NCI-H1436 (cell line): ENCODE measurements at regions not wholly inside any gene's neighbourhood (a gene's known extent, or its start where the extent isn't known, plus 50 kb on each side); places are given as distances from the start of the nearest gene placed in this dataset.
"Not testable (repeated sequence)": the region's sequence is repeated elsewhere in the genome, so short reads cannot be mapped to it uniquely, and the experiment has no call there.

ENCODE experiments used
- DNase-seq: peaks from one replicate; lab custom pipeline; 2025; lab: John Stamatoyannopoulos, UW

DNA sequence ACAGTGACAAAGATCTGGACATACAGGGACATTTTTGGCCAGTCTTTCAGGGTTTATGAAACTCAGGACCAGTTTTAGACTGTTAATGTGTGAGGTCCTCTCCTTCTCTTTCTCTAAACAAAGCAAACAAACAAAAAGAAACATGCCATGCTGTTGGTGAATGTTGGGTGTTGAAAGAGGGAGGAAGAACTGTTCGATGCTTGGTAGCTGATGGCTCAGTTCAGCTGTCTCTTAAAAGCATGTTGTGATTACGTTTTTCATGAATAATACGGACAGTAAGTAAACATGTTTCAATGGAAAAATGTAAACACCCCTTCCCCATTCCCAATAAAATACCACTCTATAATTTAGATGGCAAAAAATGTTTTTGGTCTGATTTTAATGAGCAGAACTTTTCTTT, 219.1 kb downstream of the SEC23IP start:
- no peak for DNase-seq

DNA sequence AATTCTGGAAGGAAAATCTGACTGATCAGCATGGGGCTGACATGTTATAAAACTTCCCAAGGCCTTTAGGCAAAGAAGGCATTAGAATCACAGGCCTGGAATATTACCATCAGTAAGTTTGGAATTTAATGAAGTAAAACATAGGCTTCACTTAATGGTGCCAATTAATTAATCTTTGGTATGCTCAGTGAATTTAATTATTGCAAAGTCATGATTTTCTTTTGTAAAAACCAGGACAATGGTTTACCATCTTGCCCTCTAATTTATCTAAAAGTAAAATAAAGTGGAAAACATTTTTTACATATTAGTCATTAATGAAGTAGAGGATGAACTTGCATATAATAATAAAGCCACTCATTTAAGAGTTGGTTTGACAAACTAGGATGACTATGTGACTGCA, 220.3 kb downstream of the SEC23IP start:
- no peak for DNase-seq

DNA sequence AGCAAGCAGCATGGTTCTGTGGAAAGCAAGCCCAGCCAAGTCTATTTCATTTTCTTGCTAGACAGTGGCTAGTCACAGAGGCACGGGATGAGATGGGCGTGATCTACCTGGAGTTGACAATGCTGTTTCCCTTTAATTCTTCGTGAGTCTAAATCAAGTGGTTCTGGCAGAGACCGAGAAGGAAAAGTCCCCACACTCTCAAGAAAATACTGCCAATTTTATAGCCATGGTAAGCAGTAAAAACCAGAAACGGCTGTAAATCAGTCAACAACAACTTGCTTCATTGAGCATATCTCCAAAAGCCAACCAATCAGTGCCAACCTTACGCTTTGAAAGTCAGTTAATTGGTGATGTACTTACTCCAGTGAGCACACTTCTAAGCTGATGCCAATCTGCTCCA, 223.4 kb downstream of the SEC23IP start:
- DNase-seq, result no peak

DNA sequence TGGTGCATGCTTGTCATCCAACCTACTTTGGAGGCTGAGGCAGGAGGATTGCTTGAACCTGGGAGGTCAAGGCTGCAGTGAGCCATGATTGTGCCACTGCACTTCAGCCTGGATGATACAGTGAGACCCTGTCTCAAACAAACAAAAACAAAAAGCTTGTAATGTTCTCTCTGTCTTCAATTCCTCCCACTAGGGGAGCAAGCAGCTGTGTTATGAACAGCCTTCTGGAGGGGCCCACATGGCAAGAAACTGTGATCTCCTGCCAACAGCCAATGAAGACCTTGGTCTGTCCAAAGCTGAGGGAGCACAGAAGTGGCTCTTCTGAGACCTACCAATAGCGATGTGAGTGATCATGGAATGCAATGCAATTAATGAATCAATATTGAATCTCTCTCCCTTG, 229.2 kb downstream of the SEC23IP start:
- DNase-seq, result no peak

DNA sequence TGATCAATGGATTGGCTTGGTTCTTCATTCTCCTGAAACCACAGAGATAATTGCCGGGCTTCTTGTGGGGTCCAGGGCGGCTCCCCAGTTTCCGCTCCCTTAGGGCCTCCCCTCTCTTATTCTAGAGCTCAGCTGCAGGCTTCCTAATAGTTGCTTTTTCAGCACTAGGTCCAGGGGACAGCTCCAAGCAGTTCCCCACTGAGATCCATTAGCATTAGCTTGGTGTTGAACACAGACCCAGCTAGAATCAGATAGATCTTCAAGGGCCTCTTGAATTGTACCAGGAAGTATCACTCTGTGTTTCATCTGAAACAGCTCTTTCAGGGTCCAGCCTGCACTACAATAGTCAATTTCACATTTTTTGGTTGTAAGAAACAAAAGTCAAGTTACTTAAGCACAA, 238.7 kb downstream of the SEC23IP start:
- no peak for DNase-seq

DNA sequence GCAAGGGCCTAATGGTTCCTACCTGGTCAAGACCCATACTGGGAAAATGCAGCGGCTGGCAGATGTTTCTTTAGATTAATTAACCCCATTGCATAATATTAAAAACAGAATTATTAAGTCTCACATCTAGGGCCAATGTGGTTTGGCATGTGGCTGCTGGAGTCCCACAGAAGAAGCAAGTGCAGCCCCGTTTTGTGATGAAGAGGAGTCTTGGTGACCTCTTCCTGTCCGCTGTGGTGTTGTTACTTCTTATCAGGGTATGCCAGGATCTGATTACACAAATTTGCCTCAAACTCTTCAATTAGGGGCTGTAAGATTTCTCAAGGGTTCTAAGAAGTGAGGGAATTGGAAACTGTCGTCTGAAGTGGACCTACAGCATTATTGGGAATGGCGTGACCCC, 240.3 kb downstream of the SEC23IP start:
- no peak for DNase-seq

DNA sequence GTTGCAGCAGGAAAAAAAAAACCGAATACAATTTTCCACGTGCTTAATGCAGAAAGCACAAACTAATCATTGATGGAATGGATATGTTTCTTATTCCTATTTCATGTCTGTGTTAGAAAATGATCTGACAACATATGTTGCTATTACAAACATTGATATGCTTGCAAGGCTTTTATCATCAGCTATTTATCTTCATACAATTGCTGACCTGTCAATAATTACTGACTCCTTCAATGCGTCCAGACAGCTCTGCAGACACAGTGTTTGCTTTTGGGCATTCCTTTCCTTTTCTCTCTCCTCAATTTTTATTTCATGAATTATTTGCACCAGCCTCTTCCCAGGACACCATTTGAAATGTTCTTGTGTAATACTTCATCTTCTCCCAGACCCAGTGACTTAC, 246.2 kb downstream of the SEC23IP start:
- no peak for DNase-seq

DNA sequence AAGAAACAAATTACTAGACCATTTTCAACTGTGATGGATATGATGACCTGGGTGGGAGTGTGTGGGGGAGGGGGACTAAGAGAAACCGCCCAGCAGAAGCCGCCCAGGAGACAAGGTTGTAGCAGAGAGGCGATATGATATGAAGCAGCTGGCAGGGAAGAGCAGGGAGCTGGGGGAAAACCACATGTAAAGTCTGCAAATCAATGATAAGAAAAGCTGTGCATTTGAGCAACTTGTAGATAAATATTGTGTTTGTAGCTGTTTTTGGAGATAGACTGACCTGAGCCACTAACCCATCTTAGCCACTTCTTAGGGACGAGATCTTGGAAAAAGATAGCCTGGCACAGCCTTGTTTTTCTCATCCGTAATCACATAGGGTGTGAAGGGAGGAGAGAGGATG, 252.6 kb downstream of the SEC23IP start:
- DNase-seq, result no peak

DNA sequence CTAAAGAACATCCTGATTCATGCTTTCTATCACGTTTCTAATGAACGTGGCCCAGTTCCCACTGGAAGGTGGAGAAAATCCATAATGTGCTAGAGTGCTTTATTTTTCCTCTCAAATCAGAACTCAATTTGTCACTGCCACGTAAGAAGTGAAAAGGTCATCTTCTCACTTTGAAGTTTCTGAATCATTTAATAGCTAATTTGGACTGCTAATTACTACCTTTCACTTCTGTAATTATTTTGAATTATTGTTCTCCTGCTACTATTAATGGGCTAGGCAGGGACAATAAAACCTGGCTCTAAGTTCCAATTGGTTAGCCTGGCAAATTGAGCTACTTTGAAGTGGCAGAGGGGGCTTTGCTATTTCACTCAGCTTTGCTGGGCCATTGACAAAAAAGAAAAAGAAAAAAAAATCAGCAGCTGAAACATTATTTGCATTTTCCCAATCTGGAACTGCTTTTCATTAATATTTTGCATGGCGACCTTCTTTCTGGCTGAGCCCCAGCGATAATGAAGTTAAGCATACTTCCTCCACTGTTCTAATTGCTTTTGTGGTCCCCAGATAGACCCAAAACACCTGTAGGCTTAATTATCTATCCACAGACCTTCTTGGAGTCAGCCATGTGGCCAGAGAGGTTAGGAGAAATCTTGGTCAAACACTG, 264.2 kb downstream of the SEC23IP start:
- no peak for DNase-seq

DNA sequence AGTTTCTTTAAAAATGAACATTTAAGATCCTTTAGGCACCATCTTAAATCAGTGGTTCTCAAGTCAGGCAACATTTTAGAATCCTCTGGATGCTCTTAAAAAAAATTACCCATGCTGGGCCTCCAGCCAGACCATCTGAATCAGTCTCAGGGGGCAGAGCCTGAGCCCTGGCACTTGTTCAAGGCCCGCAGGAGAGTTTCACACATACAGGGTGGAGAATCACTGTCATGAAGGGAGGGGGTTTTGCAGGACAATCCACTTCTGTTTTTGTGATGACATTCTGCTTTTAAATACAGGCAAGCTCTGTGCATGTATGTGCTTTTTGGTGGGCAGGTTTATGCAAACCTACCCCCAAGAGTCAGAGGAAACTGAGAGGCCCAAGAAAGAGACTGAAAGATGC, 268.6 kb downstream of the SEC23IP start:
- DNase-seq, result no peak

DNA sequence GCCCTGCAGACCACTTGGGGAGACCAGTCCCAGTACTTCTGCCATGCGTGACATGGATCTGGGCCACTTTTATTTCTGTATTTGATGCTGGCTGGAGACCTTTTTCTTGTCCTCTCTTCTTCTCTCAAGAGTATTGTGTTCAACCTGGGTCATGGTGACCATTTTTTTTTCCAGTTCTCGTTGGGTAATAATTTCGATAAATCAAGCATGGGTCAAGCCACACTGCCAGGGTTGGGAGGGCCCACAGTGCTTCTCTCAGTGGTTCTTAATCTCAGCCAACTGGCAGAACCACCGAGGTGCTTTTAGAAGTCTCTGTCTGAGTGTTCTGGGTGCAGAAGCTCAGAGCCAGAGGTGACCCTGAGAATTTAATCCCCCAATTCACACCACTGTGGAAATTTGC, 269.9 kb downstream of the SEC23IP start:
- DNase-seq, result no peak

DNA sequence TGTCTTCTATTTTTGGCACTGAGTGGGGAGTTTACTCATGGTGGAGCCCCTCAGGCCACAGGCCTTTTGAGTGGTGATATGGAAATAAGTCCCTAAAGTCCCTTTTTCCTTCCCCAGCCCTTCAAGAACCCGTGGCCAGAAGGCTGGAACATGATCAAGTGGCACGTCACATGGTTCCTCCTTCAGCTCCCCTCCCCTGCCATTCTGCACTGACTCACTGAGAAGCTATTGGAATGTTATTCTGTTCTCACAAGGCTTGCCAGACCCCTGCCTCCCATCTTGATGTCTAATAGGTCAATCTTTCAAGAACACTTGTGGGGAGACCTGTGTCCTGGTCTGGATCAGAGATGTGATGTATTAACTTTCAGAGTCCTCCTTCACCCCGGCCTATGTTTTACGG, 279.8 kb downstream of the SEC23IP start:
- DNase-seq, result no peak

DNA sequence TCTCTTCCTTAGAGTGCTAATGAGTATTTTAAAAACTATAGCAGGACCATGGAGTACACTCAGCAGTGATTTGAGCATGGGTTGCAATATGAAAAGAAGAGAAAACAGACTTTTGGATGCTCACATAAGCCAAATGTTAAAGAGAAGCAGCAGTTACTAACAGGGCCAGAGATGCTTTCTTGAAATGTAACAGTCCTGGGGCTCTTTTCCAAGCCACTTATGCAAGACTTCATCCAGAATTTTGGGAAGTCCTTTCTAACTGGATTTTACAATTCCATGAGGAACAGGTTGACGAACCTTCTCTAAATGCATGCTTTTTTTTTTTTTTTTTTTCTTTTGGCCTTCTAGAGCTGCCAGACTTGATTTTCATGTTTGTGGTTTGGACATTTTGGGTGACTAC, 282.0 kb downstream of the SEC23IP start:
- no peak for DNase-seq

DNA sequence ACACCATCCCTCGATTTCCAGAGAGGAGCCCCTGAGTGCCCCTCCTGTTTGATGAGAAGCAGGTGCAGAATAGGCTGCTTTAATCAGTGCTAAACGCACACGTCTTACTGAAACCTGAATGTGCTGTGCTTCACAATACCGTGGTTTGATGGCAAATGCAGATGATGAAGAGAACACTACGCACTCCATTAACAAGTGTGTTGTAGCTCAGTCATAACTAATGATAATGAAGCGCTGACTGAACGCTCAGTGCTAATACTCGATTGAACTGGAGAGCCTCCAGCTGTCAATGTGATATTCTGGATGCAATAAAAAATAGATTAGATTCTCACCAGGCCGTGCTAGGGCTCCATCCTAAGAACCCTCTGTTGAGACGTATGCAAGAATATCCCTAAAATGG, 279.7 kb upstream of the PLPP4 start:
- no peak for DNase-seq

DNA sequence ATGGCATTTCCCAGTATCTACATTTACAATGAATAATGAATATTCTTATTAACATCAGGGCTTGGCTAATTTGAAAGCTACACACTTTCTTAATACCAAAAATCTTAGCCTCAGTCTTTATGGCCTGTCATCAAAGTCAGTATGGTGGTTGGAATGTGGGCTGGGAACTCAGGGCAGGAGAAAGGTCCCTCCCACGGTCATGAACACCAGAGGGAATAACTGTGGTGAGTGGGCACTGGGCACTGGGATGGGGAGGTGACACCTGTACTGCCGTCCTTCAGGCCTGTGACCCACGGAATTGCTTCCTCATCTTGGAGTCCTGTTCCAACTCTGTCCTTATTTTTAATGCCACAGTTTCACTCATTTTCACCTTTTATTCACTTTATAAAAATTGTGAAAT, 276.9 kb upstream of the PLPP4 start:
- DNase-seq, result no peak

DNA sequence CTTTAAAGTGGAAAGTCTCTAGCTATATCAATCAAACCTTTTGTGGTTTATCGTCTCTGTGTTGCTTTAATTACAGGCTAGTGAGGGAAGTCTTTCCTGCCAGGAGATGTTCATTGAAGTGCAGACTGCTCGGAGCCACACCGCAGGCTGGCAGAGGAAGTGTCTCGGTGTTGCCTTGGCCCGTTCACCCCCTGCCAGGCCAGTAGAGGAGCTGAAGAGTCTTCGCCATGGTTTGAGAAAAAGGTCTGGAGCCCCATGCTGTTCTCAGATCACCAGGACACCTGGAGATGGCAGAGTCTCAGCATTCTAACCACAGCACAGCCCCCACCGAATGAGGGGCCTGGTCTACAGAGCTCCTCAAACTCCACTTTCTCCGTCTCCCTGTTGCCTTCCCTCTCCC, 275.9 kb upstream of the PLPP4 start:
- no peak for DNase-seq

DNA sequence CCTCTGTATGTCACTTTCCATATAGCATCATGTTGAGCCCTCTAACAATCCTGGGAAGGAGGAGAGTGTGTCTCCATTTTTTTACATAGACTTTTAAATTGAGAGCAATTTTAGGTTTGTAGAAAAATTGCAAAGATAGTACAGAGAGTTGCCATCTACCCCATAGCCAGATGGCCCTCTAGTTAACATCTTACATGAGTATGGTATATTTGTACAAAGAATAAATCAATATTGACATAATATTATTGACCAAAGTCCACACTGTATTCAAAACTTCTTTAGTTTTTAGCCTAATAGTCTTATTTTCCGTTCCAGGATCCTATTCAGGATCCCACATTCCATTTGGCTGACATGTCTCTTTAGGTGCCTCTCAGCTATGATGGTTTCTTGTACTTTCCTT, 274.6 kb upstream of the PLPP4 start:
- no peak for DNase-seq

DNA sequence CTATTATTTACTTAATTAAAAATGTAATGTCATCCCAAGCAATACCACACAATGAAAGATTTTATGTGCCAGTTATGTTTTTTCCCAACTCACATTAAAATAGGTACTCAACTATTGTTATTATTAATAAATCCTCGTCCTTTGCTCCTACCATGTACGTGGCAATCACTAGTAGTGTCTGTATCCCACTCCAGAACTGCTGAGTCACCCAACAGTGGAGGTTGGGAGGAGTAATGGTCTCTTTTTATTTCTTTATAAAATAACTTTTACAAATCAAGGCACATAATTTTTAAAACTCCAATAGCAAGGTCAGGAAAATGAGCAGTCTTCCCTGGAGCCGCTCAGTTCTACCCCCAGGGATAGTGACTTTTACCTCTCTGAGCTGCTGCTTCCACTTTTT, 273.5 kb upstream of the PLPP4 start:
- DNase-seq, result no peak

DNA sequence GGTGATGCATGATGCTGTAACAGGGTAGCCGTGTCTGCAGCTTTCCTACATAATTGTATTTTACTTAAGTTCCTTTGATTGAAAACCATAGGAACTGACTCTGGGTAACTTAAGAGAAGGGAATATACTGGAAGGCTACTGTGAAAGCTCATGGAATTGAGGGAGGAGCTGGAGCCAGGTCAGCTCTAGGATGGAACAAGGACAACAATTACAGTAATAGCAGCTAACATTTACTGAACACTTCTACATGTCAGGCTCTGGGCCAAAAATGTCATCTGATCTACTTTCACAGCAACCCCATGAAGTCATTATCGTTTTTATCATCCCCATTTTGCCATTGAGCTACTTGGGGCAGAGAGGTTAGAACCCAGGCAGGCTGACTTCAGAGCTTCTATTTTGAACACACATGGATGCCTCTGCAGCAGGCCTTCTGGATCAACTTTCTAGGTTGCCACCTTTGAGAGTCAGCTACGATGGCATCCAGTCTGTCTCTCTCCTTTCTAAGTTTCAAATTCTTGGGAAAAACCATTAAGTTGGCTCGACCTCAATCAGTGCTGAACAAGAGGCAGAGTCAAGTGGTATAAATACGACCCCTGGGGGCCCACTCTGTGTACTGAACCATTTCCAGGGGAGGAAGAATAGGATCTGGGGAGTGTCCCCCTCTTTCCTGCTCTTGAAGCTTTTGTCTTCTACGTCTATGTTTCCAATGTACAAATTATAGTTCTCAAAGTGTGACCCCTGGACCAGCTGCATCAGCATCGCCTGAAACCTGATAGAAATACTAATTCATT, 272.3 kb upstream of the PLPP4 start:
- DNase-seq, result no peak

DNA sequence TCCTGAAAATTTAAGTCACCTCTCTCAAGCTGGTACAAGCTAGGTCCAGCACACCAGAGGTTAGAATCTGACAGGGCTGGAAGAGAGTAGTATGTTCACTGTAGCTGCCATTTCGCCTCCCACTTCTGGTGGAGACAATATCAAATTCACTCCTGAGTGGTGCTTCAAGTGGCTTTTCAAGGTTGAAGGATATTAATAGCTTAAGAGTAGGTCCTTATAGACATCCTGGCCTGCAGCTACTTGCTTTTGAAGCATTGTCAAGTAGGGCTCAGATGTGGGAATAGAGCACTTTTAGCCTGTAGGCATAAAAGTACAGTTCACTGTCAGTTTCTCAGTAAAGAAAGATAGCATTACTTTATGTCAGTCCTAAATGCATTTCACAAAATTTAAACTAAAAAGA, 270.5 kb upstream of the PLPP4 start:
- peak; percentile 6 for DNase-seq

DNA sequence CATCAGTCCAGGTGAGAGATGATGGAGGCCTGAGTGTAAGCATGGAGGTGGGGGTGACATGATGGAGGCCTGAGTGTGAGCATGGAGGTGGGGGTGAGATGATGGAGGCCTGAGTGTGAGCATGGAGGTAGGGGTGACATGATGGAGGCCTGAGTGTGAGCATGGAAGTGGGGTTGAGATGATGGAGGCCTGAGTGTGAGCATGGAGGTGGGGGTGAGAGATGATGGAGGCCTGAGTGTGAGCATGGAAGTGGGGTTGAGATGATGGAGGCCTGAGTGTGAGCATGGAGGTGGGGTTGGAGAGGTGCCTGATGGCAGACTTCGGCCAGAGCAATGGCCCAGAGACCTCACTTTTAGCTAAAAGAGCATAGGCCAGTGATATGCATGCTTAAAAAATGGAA, 269.9 kb upstream of the PLPP4 start:
- DNase-seq, result not testable (repeated sequence)

DNA sequence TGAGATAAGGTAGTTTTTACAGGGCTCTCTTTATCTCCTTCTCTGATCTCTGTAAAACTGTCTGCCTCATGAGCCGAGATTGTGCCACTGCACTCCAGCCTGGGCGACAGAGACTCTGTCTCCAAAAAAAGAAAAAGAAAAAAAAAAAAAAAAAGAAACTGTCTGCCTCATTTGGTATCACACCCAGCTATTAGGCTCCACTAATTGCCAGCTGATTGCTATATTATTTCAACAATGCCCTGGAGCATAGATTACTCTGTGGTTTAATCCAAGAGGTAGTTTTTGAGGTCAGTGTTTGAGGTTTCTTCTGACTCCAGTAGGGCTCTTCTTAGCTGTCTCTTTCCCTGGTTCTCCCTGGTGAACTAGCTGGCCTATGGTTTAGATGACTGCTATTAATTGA, 268.1 kb upstream of the PLPP4 start:
- no peak for DNase-seq

DNA sequence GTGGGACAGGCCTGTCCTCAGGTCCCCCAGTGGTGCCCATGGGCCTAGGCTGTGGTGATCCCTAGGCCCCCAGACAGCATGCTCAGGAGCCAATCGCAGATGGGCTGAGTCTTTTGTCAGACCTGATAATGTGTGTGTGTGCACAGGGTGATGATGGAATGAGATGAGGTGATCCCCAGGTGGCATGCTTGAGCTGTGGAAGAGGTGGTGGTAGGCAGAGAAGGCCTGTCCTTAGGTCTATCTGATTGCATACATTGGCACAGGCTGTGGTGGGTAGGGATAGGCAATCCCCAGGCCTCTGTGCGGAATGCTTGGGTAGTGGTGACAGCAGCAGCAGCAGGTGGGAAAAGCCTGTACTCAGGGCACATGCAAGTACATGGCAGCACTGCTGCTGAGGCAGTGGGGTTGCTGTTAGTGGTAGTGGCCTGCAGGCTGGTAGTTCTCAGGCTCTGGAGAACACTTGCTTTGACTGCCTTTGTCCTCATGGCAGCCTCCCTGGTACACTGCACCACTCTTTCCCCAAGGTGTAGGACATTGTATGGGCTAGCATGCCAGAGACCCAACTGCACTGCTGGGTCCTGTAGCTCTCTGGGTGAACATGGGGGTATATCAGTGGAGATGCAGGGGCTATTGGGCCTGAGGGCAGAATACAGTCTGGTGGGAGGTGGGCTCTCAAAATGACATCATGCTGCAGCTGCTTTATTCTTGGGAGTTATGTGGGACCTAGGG, 260.9 kb upstream of the PLPP4 start:
- no peak for DNase-seq
